ENCODE measurements at regions not wholly inside any gene's neighbourhood (a gene's known extent, or its start where the extent isn't known, plus 50 kb on each side); places are given as distances from the start of the nearest gene placed in this dataset.

DNA sequence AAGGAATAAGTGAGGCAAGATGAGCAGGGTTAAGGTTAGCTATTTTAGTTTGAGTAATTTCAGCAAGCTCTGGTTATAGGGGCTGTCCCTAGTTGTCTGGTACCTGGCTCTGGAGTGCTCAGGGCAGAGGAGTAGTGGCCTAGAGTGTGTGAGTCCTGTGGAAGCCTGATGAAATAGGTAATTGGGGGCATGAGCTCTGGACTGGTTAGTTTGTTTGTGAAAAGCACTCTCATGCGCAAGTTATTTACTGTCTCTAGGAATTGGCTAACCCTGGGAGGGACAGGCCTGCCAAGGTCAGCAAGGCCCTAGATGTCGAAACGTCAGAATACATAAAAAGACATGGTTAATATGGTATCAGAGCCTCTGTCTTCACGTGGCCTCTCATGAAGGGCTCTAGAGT, 900.1 kb downstream of the PCDH17 start:
- 76 to 77% methylated on average over 4 of the region's 4 CpGs for WGBS, 2 donors
- DNase-seq (ENCODE audit: low spot score in 2 of 2): no peak
- TF ChIP-seq POLR2A (IDR thresholded peaks at IDR 0.05) (no peak), EP300 (IDR thresholded peaks at IDR 0.05) (no peak)
- TF ChIP-seq, protein P1, sequence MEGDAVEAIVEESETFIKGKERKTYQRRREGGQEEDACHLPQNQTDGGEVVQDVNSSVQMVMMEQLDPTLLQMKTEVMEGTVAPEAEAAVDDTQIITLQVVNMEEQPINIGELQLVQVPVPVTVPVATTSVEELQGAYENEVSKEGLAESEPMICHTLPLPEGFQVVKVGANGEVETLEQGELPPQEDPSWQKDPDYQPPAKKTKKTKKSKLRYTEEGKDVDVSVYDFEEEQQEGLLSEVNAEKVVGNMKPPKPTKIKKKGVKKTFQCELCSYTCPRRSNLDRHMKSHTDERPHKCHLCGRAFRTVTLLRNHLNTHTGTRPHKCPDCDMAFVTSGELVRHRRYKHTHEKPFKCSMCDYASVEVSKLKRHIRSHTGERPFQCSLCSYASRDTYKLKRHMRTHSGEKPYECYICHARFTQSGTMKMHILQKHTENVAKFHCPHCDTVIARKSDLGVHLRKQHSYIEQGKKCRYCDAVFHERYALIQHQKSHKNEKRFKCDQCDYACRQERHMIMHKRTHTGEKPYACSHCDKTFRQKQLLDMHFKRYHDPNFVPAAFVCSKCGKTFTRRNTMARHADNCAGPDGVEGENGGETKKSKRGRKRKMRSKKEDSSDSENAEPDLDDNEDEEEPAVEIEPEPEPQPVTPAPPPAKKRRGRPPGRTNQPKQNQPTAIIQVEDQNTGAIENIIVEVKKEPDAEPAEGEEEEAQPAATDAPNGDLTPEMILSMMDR (IDR thresholded peaks at IDR 0.05): no peak

DNA sequence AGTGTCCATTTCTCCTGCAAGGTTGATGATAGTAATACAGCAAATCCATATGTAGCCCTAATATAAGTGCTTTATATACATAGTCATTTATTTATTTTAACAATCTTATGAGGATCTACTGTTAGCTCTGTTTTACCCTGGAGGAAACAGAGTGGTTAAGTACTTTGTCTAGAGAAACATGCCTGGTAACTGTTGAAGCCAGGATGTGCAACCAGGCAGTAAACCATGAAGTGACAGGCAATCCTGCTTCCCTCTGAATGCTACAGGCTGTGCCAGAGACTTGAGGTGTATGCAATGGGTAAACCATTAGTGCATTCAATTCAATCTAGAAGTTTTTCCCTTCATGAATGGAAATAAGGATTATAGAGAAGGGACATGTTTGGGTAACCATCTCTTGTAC, 911.0 kb downstream of the PCDH17 start:
- Histone ChIP-seq H3K4me3 (no peak overlapping the region), H3K27me3 (no peaks in the 10 kb centered on the region), H3K9me3 (peaks cover 0 to 11% (median 0%) of the 10 kb centered on the region in 4 donors), H3K4me1 (no peaks in the 10 kb centered on the region), H3K36me3 (no peaks in the 10 kb centered on the region), H3K27ac (no peak overlapping the region)
- no peak for TF ChIP-seq EP300 (IDR thresholded peaks at IDR 0.05)
- no peak for TF ChIP-seq POLR2A (IDR thresholded peaks at IDR 0.05)
- TF ChIP-seq, protein P1 (IDR thresholded peaks at IDR 0.05): no peak
- no peak for DNase-seq (ENCODE audit: low spot score in 2 of 2)

More for the DNA sequence above, 900.1 kb downstream of the PCDH17 start:
- Histone ChIP-seq H3K36me3 (no peaks in the 10 kb centered on the region), H3K4me1 (no peaks in the 10 kb centered on the region), H3K4me3 (no peak overlapping the region), H3K27me3 (no peaks in the 10 kb centered on the region), H3K27ac (no peak overlapping the region), H3K9me3 (no peaks in the 10 kb centered on the region)

DNA sequence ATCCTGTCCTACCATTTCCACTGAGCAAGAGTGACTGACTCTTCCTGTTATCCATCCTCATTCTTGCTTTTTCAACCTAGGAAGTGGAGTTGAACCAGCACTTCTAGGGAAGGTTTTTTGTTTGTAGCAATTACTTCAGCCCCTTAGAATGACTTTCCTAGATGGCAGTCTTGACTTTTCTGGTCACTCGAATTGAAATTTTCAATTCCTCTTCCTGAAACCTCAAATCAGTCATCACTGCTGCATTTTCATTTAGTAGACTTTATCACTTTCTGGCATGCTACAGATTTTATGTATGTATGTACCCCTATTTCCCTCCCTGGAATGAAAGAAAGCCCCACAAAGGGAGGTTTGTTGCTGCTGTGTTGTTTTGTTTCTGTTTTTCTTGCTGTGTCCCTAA, 915.9 kb downstream of the PCDH17 start:
- Histone ChIP-seq H3K9me3 (no peaks in the 10 kb centered on the region), H3K27ac (no peak overlapping the region), H3K27me3 (no peaks in the 10 kb centered on the region), H3K4me3 (no peak overlapping the region), H3K36me3 (no peaks in the 10 kb centered on the region), H3K4me1 (no peaks in the 10 kb centered on the region)
- TF ChIP-seq EP300 (IDR thresholded peaks at IDR 0.05): no peak
- TF ChIP-seq, protein P1 (IDR thresholded peaks at IDR 0.05): no peak
- TF ChIP-seq POLR2A (IDR thresholded peaks at IDR 0.05): no peak
- DNase-seq (ENCODE audit: low spot score in 2 of 2): no peak
- WGBS, 2 donors: 27 to 47% methylated on average over 1 of the region's 1 CpG

GRCh38 chr13:58566176-58566575, 934.6 kb downstream of the PCDH17 start:
- DNase-seq (ENCODE audit: low spot score in 2 of 2): no peak
- 59 to 64% methylated on average over 3 of the region's 3 CpGs for WGBS, 2 donors
- Histone ChIP-seq H3K27ac (no peak overlapping the region), H3K36me3 (no peaks in the 10 kb centered on the region), H3K9me3 (no peaks in the 10 kb centered on the region), H3K4me3 (no peak overlapping the region), H3K27me3 (no peaks in the 10 kb centered on the region), H3K4me1 (no peaks in the 10 kb centered on the region)
- no peak for TF ChIP-seq POLR2A (IDR thresholded peaks at IDR 0.05)
- no peak for TF ChIP-seq EP300 (IDR thresholded peaks at IDR 0.05)
- TF ChIP-seq, protein P1 (IDR thresholded peaks at IDR 0.05): no peak

GRCh38 chr13:58573743-58574142, 942.2 kb downstream of the PCDH17 start:
- Histone ChIP-seq H3K27me3 (no peaks in the 10 kb centered on the region), H3K27ac (no peak overlapping the region), H3K4me3 (no peak overlapping the region), H3K4me1 (no peaks in the 10 kb centered on the region), H3K9me3 (peaks cover 0 to 18% (median 0%) of the 10 kb centered on the region in 4 donors), H3K36me3 (no peaks in the 10 kb centered on the region)
- WGBS, 2 donors: 81 to 83% methylated on average over 2 of the region's 2 CpGs
- TF ChIP-seq, protein P1 (IDR thresholded peaks at IDR 0.05): no peak
- TF ChIP-seq POLR2A (IDR thresholded peaks at IDR 0.05): no peak
- no peak for TF ChIP-seq EP300 (IDR thresholded peaks at IDR 0.05)
- DNase-seq (ENCODE audit: low spot score in 2 of 2): no peak

All from tibial nerve (tissue), 4 donors.